Nephron progenitor cell (in vitro differentiated cells): ENCODE measurements at regions not wholly inside any gene's neighbourhood (a gene's known extent, or its start where the extent isn't known, plus 50 kb on each side); places are given as distances from the start of the nearest gene placed in this dataset.

Experiments
- DNase-seq: peaks from one replicate; pipeline ENCODE4 v3.0.0; 2021
- H3K27ac Mint-ChIP-seq: 2 replicates; pipeline ENCODE4 v1.8.0; 2021; ENCODE audit warnings: mild to moderate bottlenecking, moderate library complexity, mixed read lengths
- H3K27me3 Mint-ChIP-seq: 2 replicates; pipeline ENCODE4 v1.8.0; 2021; ENCODE audit warnings: mild to moderate bottlenecking, low read depth, mixed read lengths; ENCODE audit not compliant: poor library complexity
- H3K36me3 Mint-ChIP-seq: 2 replicates; pipeline ENCODE4 v1.8.0; 2021; ENCODE audit warnings: low read depth, mixed read lengths
- H3K4me1 Mint-ChIP-seq: 2 replicates; pipeline ENCODE4 v1.8.0; 2021; ENCODE audit warnings: mixed read lengths
- H3K4me3 Mint-ChIP-seq: 2 replicates; pipeline ENCODE4 v1.8.0; 2021; ENCODE audit warnings: mild to moderate bottlenecking, moderate library complexity, mixed read lengths
- H3K9me3 Mint-ChIP-seq: 2 replicates; pipeline ENCODE4 v1.8.0; 2021; ENCODE audit warnings: mild to moderate bottlenecking, moderate library complexity, mixed read lengths
- CTCF ChIP-seq: fragments of 200-600 bp; sonication (generic); IDR thresholded peaks from 2 replicates; pipeline ENCODE4 v1.5.0; 2021; ENCODE audit warnings: antibody characterized with exemption

- Mint-ChIP-seq H3K4me3 (no peak overlapping the region), H3K27ac (no peak overlapping the region), H3K4me1 (peaks cover 17% of the 10 kb centered on the region), H3K36me3 (peaks cover 2% of the 10 kb centered on the region), H3K9me3 (peaks cover 10% of the 10 kb centered on the region), H3K27me3 (peaks cover 8% of the 10 kb centered on the region)
- DNase-seq: no peak
- no peak for TF ChIP-seq CTCF
These were observed 54.1 kb upstream of the ZBED5 start for GRCh38 chr11:10911907-10912306.

DNA sequence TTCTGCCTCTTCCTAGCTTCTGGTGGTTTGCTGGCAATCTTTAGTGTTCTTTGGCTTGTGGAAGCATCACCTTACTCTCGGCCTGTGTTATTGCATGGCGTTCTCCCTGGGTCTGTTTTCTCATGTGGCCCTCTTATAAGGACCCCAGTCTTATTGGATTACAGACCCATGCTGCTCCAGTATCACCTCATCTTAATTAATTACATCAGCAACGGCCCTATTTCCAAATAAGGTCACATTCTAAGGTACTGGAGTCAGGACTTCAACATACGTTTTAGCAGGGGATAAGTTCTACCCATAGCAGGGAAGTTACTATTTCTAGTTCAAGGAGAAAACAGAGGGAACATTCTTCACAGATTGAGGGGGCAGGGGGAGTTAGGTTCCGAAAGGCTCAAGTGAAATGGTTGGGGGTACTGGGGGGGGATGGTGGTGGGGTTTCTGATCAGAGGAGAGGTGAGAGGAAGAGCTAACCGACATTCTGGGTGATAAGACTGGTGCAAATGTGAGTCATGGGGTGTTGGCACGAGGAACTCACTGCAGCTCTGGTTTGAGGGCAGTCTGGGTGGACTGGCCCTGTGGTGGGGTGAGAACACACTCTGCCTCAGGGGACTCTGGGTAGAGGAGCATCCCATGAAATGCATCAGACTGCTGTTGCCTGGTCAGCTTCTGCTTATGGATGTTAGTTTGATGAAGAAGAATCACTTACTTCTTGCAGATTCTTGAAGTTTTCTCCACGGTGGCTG, 51.5 kb upstream of the ZBED5 start:
- Mint-ChIP-seq H3K27ac (no peak overlapping the region), H3K4me3 (no peak overlapping the region), H3K9me3 (peaks cover 4% of the 10 kb centered on the region), H3K27me3 (peaks cover 14% of the 10 kb centered on the region), H3K4me1 (peaks cover 17% of the 10 kb centered on the region), H3K36me3 (no peaks in the 10 kb centered on the region)
- no peak for DNase-seq
- TF ChIP-seq CTCF: no peak

GRCh38 chr11:10908215-10908951, 50.5 kb upstream of the ZBED5 start:
- Mint-ChIP-seq H3K27ac (no peak overlapping the region), H3K9me3 (peaks cover 4% of the 10 kb centered on the region), H3K27me3 (peaks cover 14% of the 10 kb centered on the region), H3K4me1 (peaks cover 17% of the 10 kb centered on the region), H3K36me3 (no peaks in the 10 kb centered on the region), H3K4me3 (no peak overlapping the region)
- DNase-seq: no peak
- TF ChIP-seq CTCF: no peak
